Stomach (tissue), 8 donors: ENCODE measurements at regions not wholly inside any gene's neighbourhood (a gene's known extent, or its start where the extent isn't known, plus 50 kb on each side); places are given as distances from the start of the nearest gene placed in this dataset.

Experiments used
- DNase-seq, 2 donors: peaks; one replicate each; pipeline versions ENCODE4 v3.0.0 to v3.0.0-alpha.2; 2013 to 2019
- H3K27ac ChIP-seq, 5 donors: fragments of 200-600 bp in 4 of 5; sonication (generic) in 4 of 5; one replicate each; pipeline ENCODE4 v1.5.1; 2013 to 2019; ENCODE audit warnings: mild to moderate bottlenecking in 1 of 5, moderate library complexity in 1 of 5
- H3K27me3 ChIP-seq, 3 donors: fragments of 200-600 bp; sonication (generic); one replicate each; pipeline ENCODE4 v1.5.1; 2017 to 2019; ENCODE audit warnings: mixed run types in 1 of 3
- H3K36me3 ChIP-seq, 4 donors: fragments of 200-600 bp; sonication (generic); 1 replicate in 3 of 4; 2 replicates in 1 of 4; pipeline ENCODE4 v1.5.1; 2016 to 2019
- H3K4me1 ChIP-seq, 4 donors: fragments of 200-600 bp; sonication (generic); one replicate each; pipeline ENCODE4 v1.5.1; 2016 to 2019
- H3K4me3 ChIP-seq, 4 donors: fragments of 200-600 bp; sonication (generic) in 3 of 4; one replicate each; pipeline ENCODE4 v1.5.1; 2016 to 2019; ENCODE audit warnings: mild to moderate bottlenecking in 1 of 4
- H3K9me3 ChIP-seq, 4 donors: fragments of 200-600 bp; sonication (generic); one replicate each; pipeline ENCODE4 v1.5.1; 2016 to 2019
- CTCF ChIP-seq, 7 experiments: fragments of 450-650 bp in 4 of 7; fragments of 200-600 bp in 3 of 7; sonication (generic) in 3 of 7; IDR thresholded peaks; one replicate each; pipeline ENCODE4 v1.5.1; 2016 to 2019; ENCODE audit warnings: antibody characterized with exemption in 7 of 7, control low read depth in 2 of 7, mild to moderate bottlenecking in 1 of 7
- EP300 ChIP-seq: sonication (generic); formaldehyde crosslinking; IDR thresholded peaks from one replicate; pipeline ENCODE4 v1.6.1; 2017; ENCODE audit warnings: antibody characterized with exemption
- POLR2A ChIP-seq, 4 donors: fragments of 450-650 bp; IDR thresholded peaks; one replicate each; pipeline ENCODE4 v1.6.1; 2016; ENCODE audit warnings: antibody characterized with exemption in 4 of 4, control low read depth in 2 of 4, mild to moderate bottlenecking in 1 of 4, moderate library complexity in 1 of 4
- POLR2AphosphoS5 ChIP-seq, 3 donors: sonication (generic); formaldehyde crosslinking; IDR thresholded peaks; one replicate each; pipeline ENCODE4 v1.6.1; 2016; ENCODE audit warnings: antibody characterized with exemption in 3 of 3
- WGBS, 5 donors: extraction: QIAGEN DNeasy Blood & Tissue Kit in 3 of 5; methylation state at CpG; one replicate each; pipeline versions ENCODE4 v1.1.5 to v1.1.7; 2013 to 2018; 5-methylcytosine and 5-hydroxymethylcytosine counted together
- intact Hi-C: fragments of 100-400 bp; cut with DNase I; formaldehyde crosslinking; loops from one replicate; pipeline ENCODE4 v1.15.1; 2023; ENCODE audit warnings: low total_unique reads
- donor health status: healthy with polysubstance abuse.
- donor health status: Bipolar disorder and iron deficiency.
- donor health status: healthy.

- intact Hi-C loops: no loop called here
- no peaks in the 10 kb centered on the region for H3K4me1 ChIP-seq
- H3K27me3 ChIP-seq: peaks cover 0 to 4% (median 0%) of the 10 kb centered on the region in 3 donors
- H3K36me3 ChIP-seq: no peaks in the 10 kb centered on the region
- no peak for DNase-seq
- H3K27ac ChIP-seq: no peak overlapping the region
- peaks cover 0 to 2% (median 0%) of the 10 kb centered on the region in 4 donors for H3K9me3 ChIP-seq
- TF ChIP-seq POLR2AphosphoS5 (IDR thresholded peaks at IDR 0.05) (no peak), POLR2A (IDR thresholded peaks at IDR 0.05) (no peak), EP300 (no peak), CTCF (IDR thresholded peaks at IDR 0.05) (no peak)
- WGBS, 5 donors: 59 to 64% (median 61%) methylated on average over 5 of the region's 5 CpGs
- H3K4me3 ChIP-seq: no peak overlapping the region
Measured at GRCh38 chr15:72979308-72979707, 73.0 kb upstream of the NEO1 start.

GRCh38 chr15:72978223-72978622, 74.0 kb upstream of the NEO1 start:
- Histone ChIP-seq H3K4me3 (no peak overlapping the region), H3K9me3 (no peaks in the 10 kb centered on the region), H3K27me3 (peaks cover 0 to 4% (median 0%) of the 10 kb centered on the region in 3 donors), H3K36me3 (no peaks in the 10 kb centered on the region), H3K27ac (no peak overlapping the region), H3K4me1 (no peaks in the 10 kb centered on the region)
- WGBS, 5 donors: 75 to 82% (median 80%) methylated on average over 5 of the region's 5 CpGs
- DNase-seq: no peak
- intact Hi-C loops: no loop called here
- TF ChIP-seq CTCF (IDR thresholded peaks at IDR 0.05) (no peak), POLR2A (IDR thresholded peaks at IDR 0.05) (no peak), POLR2AphosphoS5 (IDR thresholded peaks at IDR 0.05) (no peak), EP300 (no peak)

- DNase-seq: no peak
- TF ChIP-seq EP300 (no peak), POLR2AphosphoS5 (IDR thresholded peaks at IDR 0.05) (no peak), POLR2A (IDR thresholded peaks at IDR 0.05) (no peak), CTCF (IDR thresholded peaks at IDR 0.05) (no peak)
- H3K36me3 ChIP-seq: no peaks in the 10 kb centered on the region
- H3K4me1 ChIP-seq: peaks cover 0 to 10% (median 0%) of the 10 kb centered on the region in 4 donors
- H3K27me3 ChIP-seq: peaks cover 0 to 2% (median 0%) of the 10 kb centered on the region in 3 donors
- H3K9me3 ChIP-seq: no peaks in the 10 kb centered on the region
- intact Hi-C loops: no loop called here
- no peak overlapping the region for H3K4me3 ChIP-seq
- no peak overlapping the region for H3K27ac ChIP-seq
- 66 to 72% (median 71%) methylated on average over 3 of the region's 3 CpGs for WGBS, 5 donors
Measured at GRCh38 chr15:72972362-72972761, 79.9 kb upstream of the NEO1 start.

GRCh38 chr15:72971766-72972165, 80.5 kb upstream of the NEO1 start:
- peak overlapping the region in 3 of 4 donors; percentile 12 to 22 (median 14) for H3K4me3 ChIP-seq
- intact Hi-C loops: no loop called here

More at GRCh38 chr15:72971766-72972165, 80.5 kb upstream of the NEO1 start:
- DNase-seq: peak in 1 of 2 donors; percentile 52
- Histone ChIP-seq H3K36me3 (no peaks in the 10 kb centered on the region), H3K4me1 (peaks cover 0 to 10% (median 0%) of the 10 kb centered on the region in 4 donors), H3K27ac (peak overlapping the region in 2 of 5 donors; percentile 1 to 41), H3K9me3 (no peaks in the 10 kb centered on the region), H3K27me3 (no peaks in the 10 kb centered on the region)
- 50 to 61% (median 58%) methylated on average over 7 of the region's 7 CpGs for WGBS, 5 donors
- TF ChIP-seq CTCF (IDR thresholded peaks at IDR 0.05) (no peak), POLR2AphosphoS5 (IDR thresholded peaks at IDR 0.05) (no peak), POLR2A (IDR thresholded peaks at IDR 0.05) (no peak), EP300 (no peak)
